SK-N-SH treated with all-trans-retinoic acid at 6 μM for 48 hours (cell line): ENCODE measurements at regions not wholly inside any gene's neighbourhood (a gene's known extent, or its start where the extent isn't known, plus 50 kb on each side); places are given as distances from the start of the nearest gene placed in this dataset.

ENCODE experiments used
- ATAC-seq: fragments of 200-7000 bp; cut with Tn5 transposase; 3 replicates; pipeline ENCODE4 v1.9.1; 2020; ENCODE audit warnings: mild to moderate bottlenecking, moderate library complexity
- ARNTL ChIP-seq: fragments of 450-650 bp; formaldehyde crosslinking; IDR thresholded peaks from 2 replicates; pipeline ENCODE4 v1.5.0; 2020; ENCODE audit warnings: low read depth, mild to moderate bottlenecking, moderate library complexity, borderline replicate concordance
- BACH2 ChIP-seq: fragments of 250-450 bp; sonication (Bioruptor Pico); IDR thresholded peaks from 2 replicates; pipeline ENCODE4 v1.9.0; 2021; ENCODE audit warnings: mild to moderate bottlenecking, borderline replicate concordance
- CREB5 ChIP-seq: fragments of 250-450 bp; sonication (Bioruptor Pico); IDR thresholded peaks from 2 replicates; pipeline ENCODE4 v1.5.1; 2020; ENCODE audit warnings: low read depth, mild to moderate bottlenecking, moderate library complexity
- CSDC2 ChIP-seq: fragments of 250-450 bp; sonication (Bioruptor Pico); IDR thresholded peaks from 2 replicates; pipeline ENCODE4 v1.5.0; 2020; ENCODE audit warnings: mild to moderate bottlenecking, moderate library complexity
- CSRNP3 ChIP-seq: fragments of 250-450 bp; sonication (Bioruptor Pico); IDR thresholded peaks from 2 replicates; pipeline ENCODE4 v1.5.1; 2021; ENCODE audit warnings: mild to moderate bottlenecking, moderate library complexity
- ESRRG ChIP-seq: fragments of 250-450 bp; sonication (Bioruptor Pico); IDR thresholded peaks from 2 replicates; pipeline ENCODE4 v1.6.1; 2021; ENCODE audit warnings: mild to moderate bottlenecking
- GLIS3 ChIP-seq: fragments of 250-450 bp; sonication (Bioruptor Pico); IDR thresholded peaks from 2 replicates; pipeline ENCODE4 v1.5.0; 2020; ENCODE audit warnings: mild to moderate bottlenecking, moderate library complexity
- ISL1 ChIP-seq: fragments of 250-450 bp; sonication (Bioruptor Pico); IDR thresholded peaks from 2 replicates; pipeline ENCODE4 v2.1.2; 2022; ENCODE audit warnings: mild to moderate bottlenecking, moderate library complexity
- OSR1 ChIP-seq: fragments of 250-450 bp; sonication (Bioruptor Pico); IDR thresholded peaks from 2 replicates; pipeline ENCODE4 v1.8.0; 2022; ENCODE audit warnings: moderate library complexity, mild to moderate bottlenecking, inconsistent platforms
- PATZ1 ChIP-seq: fragments of 250-450 bp; sonication (Bioruptor Pico); IDR thresholded peaks from 2 replicates; pipeline ENCODE4 v1.8.0; 2020; ENCODE audit warnings: mild to moderate bottlenecking, moderate library complexity, borderline replicate concordance
- RARB ChIP-seq: fragments of 250-450 bp; sonication (Bioruptor Pico); IDR thresholded peaks from 2 replicates; pipeline ENCODE4 v1.8.0; 2021; ENCODE audit warnings: mild to moderate bottlenecking, moderate library complexity
- SNAI2 ChIP-seq: fragments of 250-450 bp; sonication (Bioruptor Pico); IDR thresholded peaks from 2 replicates; pipeline ENCODE4 v1.5.0; 2020; ENCODE audit warnings: mild to moderate bottlenecking, moderate library complexity
- TCF4 ChIP-seq: fragments of 250-450 bp; sonication (Bioruptor Pico); IDR thresholded peaks from 2 replicates; pipeline ENCODE4 v1.8.0; 2021; ENCODE audit warnings: mild to moderate bottlenecking, moderate library complexity, borderline replicate concordance
- TSHZ2 ChIP-seq: fragments of 250-450 bp; sonication (Bioruptor Pico); IDR thresholded peaks from 2 replicates; pipeline ENCODE4 v1.5.0; 2020; ENCODE audit warnings: mild to moderate bottlenecking, moderate library complexity
- ZC3H10 ChIP-seq: fragments of 250-450 bp; sonication (Bioruptor Pico); IDR thresholded peaks from 2 replicates; pipeline ENCODE4 v1.5.1; 2021; ENCODE audit warnings: mild to moderate bottlenecking, moderate library complexity
- ZFP3 ChIP-seq: fragments of 250-450 bp; sonication (Bioruptor Pico); IDR thresholded peaks from 2 replicates; pipeline ENCODE4 v1.5.0; 2020; ENCODE audit warnings: mild to moderate bottlenecking, moderate library complexity
- ZFP30 ChIP-seq: fragments of 450-650 bp; formaldehyde crosslinking; IDR thresholded peaks from 2 replicates; pipeline ENCODE4 v1.5.0; 2022; ENCODE audit warnings: mild to moderate bottlenecking, moderate library complexity
- ZNF565 ChIP-seq: fragments of 450-650 bp; formaldehyde crosslinking; conservative IDR thresholded peaks from 2 replicates; pipeline ENCODE4 v1.5.0; 2020; ENCODE audit warnings: low read depth, mild to moderate bottlenecking, moderate library complexity
- ZNF8 ChIP-seq: fragments of 450-650 bp; formaldehyde crosslinking; IDR thresholded peaks from 2 replicates; pipeline ENCODE4 v1.5.0; 2020; ENCODE audit warnings: mild to moderate bottlenecking, moderate library complexity

- TF ChIP-seq SNAI2 (CRISPR knock-in tag): no peak
- ATAC-seq: no peak
Observed at GRCh38 chr1:115495111-115495510, 146.7 kb upstream of the VANGL1 start.

GRCh38 chr1:115493834-115494233, 147.9 kb upstream of the VANGL1 start:
- no peak for TF ChIP-seq TSHZ2
- no peak for TF ChIP-seq CSDC2 (CRISPR knock-in tag)
- TF ChIP-seq CREB5: no peak
- TF ChIP-seq CSRNP3: no peak
- no peak for TF ChIP-seq SNAI2 (CRISPR knock-in tag)
- no peak for ATAC-seq

GRCh38 chr1:115492880-115493279, 148.9 kb upstream of the VANGL1 start:
- TF ChIP-seq ESRRG (no peak), GLIS3 (CRISPR knock-in tag) (no peak), TCF4 (CRISPR knock-in tag) (no peak), TSHZ2 (no peak), CSDC2 (CRISPR knock-in tag) (no peak), RARB (CRISPR knock-in tag) (no peak), BACH2 (CRISPR knock-in tag) (no peak), ZNF8 (CRISPR knock-in tag) (no peak), ZC3H10 (no peak), ZNF565 (CRISPR knock-in tag) (no peak), PATZ1 (no peak), ARNTL (CRISPR knock-in tag) (no peak), ISL1 (CRISPR knock-in tag) (no peak), CSRNP3 (no peak), ZFP30 (CRISPR knock-in tag) (no peak), ZFP3 (CRISPR knock-in tag) (no peak), OSR1 (CRISPR knock-in tag) (no peak), SNAI2 (CRISPR knock-in tag) (no peak)
- peak; percentile 15; the same call in 1 of the 3 replicates for ATAC-seq
